BLaER1 treated with 17β-estradiol and CSF1 and Interleukin-3, amounts not matched to agents 10 nM and 100 nM (cell line): ENCODE measurements at regions not wholly inside any gene's neighbourhood (a gene's known extent, or its start where the extent isn't known, plus 50 kb on each side); places are given as distances from the start of the nearest gene placed in this dataset.
"Not testable (repeated sequence)": the region's sequence is repeated elsewhere in the genome, so short reads cannot be mapped to it uniquely, and the experiment has no call there.

ENCODE experiments used
- H3K27ac ChIP-seq, 11 experiments: shearing (Covaris generic); formaldehyde crosslinking; 2 replicates each; pipeline ENCODE4 v1.8.1; 2022
- H3K27me3 ChIP-seq, 11 experiments: shearing (Covaris generic); formaldehyde crosslinking; 2 replicates each; pipeline ENCODE4 v1.8.1; 2022
- H3K36me3 ChIP-seq, 11 experiments: shearing (Covaris generic); formaldehyde crosslinking; 2 replicates each; pipeline ENCODE4 v1.8.1; 2022
- H3K4me1 ChIP-seq, 10 experiments: shearing (Covaris generic); formaldehyde crosslinking; 2 replicates each; pipeline ENCODE4 v1.8.1; 2022
- H3K4me2 ChIP-seq, 11 experiments: shearing (Covaris generic); formaldehyde crosslinking; 2 replicates each; pipeline ENCODE4 v1.8.1; 2022
- H3K4me3 ChIP-seq, 10 experiments: shearing (Covaris generic); formaldehyde crosslinking; 2 replicates each; pipeline ENCODE4 v1.8.1; 2022
- H3K9ac ChIP-seq, 11 experiments: shearing (Covaris generic); formaldehyde crosslinking; 2 replicates each; pipeline ENCODE4 v1.8.1; 2022
- H3K9me3 ChIP-seq, 11 experiments: shearing (Covaris generic); formaldehyde crosslinking; replicated peaks in 1 of 11; 2 replicates each; pipeline ENCODE4 v1.8.1; 2022
- H4K20me1 ChIP-seq, 11 experiments: shearing (Covaris generic); formaldehyde crosslinking; 2 replicates each; pipeline ENCODE4 v1.8.1; 2022
- Cebpa-rat ChIP-seq, 11 experiments: shearing (Covaris generic); IDR thresholded peaks; 2 replicates each; pipeline ENCODE4 v1.8.1; 2022

DNA sequence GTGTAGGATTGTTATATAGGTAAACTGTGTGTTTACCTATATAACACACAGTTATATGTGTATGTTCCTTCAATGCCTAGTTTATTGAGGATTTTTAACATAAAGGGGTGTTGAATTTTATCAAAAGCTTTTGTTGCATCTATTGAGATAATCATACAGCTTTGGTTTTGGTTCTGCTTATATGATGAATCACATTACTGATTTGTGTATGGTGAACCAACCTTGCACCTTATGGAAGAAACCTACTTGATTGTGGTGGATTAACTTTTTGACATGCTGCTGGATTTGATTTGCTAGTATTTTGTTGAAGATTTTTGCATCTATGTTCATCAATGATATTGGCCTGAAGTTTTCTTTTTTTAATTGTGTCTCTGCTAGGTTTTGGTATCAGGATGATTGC is 194.9 kb downstream of the TMEM167A start:
- no peak overlapping the region for H3K27ac ChIP-seq
- H3K4me1 ChIP-seq, result peaks cover 0 to 26% (median 8%) of the 10 kb centered on the region in 10 experiments; a peak in 14 of 20 replicates
- TF ChIP-seq Cebpa-rat (IDR thresholded peaks at IDR 0.05), result no peak
- no peak overlapping the region for H3K9ac ChIP-seq
- no peak overlapping the region; a peak in 1 of 22 replicates for H3K4me2 ChIP-seq
- H4K20me1 ChIP-seq, result no peaks in the 10 kb centered on the region
- peaks cover 21 to 34% (median 25%) of the 10 kb centered on the region in 11 experiments for H3K9me3 ChIP-seq
- H3K27me3 ChIP-seq, result no peaks in the 10 kb centered on the region
- no peaks in the 10 kb centered on the region for H3K36me3 ChIP-seq
- no peak overlapping the region for H3K4me3 ChIP-seq

DNA sequence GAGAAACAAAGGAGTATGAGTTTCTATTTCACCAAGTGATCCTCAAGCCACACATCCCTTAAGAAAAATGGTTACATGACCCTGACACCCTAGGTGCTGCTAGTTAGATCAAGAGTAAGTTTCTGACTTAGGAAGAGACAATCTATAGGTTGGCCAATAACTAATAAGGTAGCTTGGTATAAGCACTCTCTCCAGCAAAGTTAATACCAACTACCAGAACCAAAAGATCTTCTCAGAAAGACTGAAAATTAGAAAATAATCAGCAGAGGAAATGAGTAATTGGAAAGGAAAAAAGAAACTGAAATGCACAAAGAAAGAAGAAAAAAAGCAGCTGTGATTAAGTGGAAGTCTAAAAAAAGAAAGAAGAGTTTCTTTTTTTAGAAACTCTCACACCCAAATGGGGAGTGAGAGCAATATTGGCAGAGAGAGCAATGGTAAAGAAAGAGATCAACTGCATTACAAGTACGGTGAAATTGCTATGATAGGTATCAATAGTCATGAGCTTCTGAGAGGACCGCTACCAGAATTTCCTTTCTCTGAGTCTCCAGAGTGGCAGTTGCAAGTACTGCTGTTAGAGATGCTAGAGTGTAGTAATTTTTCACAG is 195.5 kb downstream of the TMEM167A start:
- H3K4me2 ChIP-seq, result peak overlapping the region in 9 of 11 experiments; percentile 0 to 46 (median 6); a peak in 5 of 22 replicates
- H3K9me3 ChIP-seq, result peaks cover 21 to 34% (median 25%) of the 10 kb centered on the region in 11 experiments
- no peaks in the 10 kb centered on the region for H3K27me3 ChIP-seq
- H3K4me3 ChIP-seq, result no peak overlapping the region
- no peaks in the 10 kb centered on the region for H3K36me3 ChIP-seq
- no peak overlapping the region for H3K9ac ChIP-seq
- no peak for TF ChIP-seq Cebpa-rat (IDR thresholded peaks at IDR 0.05)
- no peak overlapping the region for H3K27ac ChIP-seq
- no peaks in the 10 kb centered on the region for H4K20me1 ChIP-seq
- H3K4me1 ChIP-seq, result peaks cover 0 to 26% (median 8%) of the 10 kb centered on the region in 10 experiments; a peak in 14 of 20 replicates

DNA sequence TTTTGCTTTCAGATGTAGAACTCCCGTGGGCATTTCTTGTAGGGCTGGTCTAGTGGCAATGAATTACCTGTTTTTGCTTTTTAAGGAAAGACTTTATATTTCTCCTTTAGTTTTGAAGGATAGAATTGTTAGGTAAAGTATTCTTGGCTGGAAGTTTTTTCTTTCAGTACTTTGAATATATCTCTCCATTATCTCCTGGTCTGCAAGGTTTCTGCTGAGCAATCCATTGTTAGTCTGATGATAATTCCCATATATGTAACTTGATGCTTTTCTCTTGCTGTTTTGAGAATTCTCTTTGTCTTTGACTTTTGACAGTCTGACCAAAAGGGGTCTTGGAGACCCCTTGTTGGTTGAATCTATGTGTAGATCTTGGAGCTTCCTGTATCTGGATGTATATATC is 198.1 kb downstream of the TMEM167A start:
- no peak for TF ChIP-seq Cebpa-rat (IDR thresholded peaks at IDR 0.05)
- H3K27me3 ChIP-seq, result no peaks in the 10 kb centered on the region

DNA sequence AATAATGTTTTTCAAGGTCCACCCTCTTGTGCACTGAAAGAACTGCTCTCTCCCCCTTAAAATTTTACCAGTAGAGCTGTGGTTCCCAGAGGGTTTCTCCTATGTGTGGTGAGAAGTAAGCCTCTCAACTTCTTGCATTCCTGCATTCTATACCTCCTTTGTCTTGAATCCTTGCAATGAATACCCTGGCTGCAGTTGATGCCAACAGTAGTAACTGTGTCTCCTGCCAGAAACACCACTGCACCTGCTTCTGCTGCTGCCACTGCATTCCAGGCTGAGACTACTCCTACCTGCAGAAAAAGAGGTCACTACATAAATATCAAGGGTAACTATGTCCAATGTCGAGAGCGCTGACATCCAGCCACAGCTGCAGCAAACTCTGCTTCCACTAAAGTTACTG is 203.7 kb downstream of the TMEM167A start:
- Histone ChIP-seq H3K4me2 (no peak overlapping the region), H3K36me3 (no peaks in the 10 kb centered on the region), H3K27me3 (no peaks in the 10 kb centered on the region), H3K27ac (no peak overlapping the region), H3K4me3 (no peak overlapping the region), H4K20me1 (no peaks in the 10 kb centered on the region), H3K9me3 (peaks cover 0 to 6% (median 0%) of the 10 kb centered on the region in 11 experiments; a peak in 4 of 22 replicates), H3K4me1 (no peaks in the 10 kb centered on the region), H3K9ac (no peak overlapping the region)
- TF ChIP-seq Cebpa-rat (IDR thresholded peaks at IDR 0.05), result no peak

More for the DNA sequence above, 198.1 kb downstream of the TMEM167A start:
- no peak overlapping the region for H3K4me2 ChIP-seq
- peaks cover 0 to 10% (median 8%) of the 10 kb centered on the region in 10 experiments; a peak in 14 of 20 replicates for H3K4me1 ChIP-seq
- no peak overlapping the region for H3K4me3 ChIP-seq
- H3K27ac ChIP-seq, result no peak overlapping the region
- no peaks in the 10 kb centered on the region for H4K20me1 ChIP-seq
- H3K36me3 ChIP-seq, result no peaks in the 10 kb centered on the region
- H3K9ac ChIP-seq, result no peak overlapping the region
- peaks cover 21 to 34% (median 25%) of the 10 kb centered on the region in 11 experiments for H3K9me3 ChIP-seq

DNA sequence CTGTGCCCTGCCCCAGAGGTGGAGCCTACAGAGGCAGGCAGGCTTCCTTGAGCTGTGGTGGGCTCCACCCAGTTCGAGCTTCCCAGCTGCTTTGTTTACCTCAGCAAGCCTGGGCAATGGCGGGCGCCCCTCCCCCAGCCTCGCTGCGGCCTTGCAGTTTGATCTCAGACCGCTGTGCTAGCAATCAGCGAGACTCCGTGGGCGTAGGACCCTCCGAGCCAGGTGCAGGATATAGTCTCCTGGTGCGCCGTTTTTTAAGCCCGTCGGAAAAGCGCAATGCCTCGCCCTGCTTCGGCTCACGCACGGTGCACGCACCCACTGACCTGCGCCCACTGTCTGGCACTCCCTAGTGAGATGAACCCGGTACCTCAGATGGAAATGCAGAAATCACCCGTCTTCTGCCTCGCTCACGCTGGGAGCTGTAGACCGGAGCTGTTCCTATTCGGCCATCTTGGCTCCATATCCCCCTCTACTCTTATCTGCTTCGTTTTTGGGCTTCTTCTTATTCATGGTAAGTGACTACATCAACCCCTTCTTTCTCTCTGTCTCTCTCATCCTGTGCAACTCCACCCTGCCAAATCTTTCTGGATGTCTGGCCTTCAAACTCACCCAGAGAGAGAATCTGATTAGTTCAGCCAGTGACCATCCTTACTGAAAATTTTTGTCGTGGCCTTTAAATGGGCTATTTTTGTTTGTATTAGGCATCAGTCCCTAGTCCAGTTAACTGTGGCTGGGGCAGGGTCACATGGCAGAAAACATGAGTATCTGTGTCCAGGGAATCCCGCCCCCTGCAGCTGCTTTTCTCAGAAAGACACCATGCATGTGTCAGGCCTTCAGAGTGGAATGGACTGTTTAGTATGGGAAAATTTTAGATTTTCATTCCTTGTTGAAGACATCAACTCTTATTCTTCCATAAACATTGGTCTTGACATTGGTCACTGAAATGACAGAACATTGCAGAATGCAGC is 204.6 kb downstream of the TMEM167A start:
- H3K4me1 ChIP-seq, H3K4me2 ChIP-seq, H3K4me3 ChIP-seq, H3K27ac ChIP-seq, H4K20me1 ChIP-seq, H3K36me3 ChIP-seq, H3K27me3 ChIP-seq, H3K9ac ChIP-seq, H3K9me3 ChIP-seq: not testable (repeated sequence)

DNA sequence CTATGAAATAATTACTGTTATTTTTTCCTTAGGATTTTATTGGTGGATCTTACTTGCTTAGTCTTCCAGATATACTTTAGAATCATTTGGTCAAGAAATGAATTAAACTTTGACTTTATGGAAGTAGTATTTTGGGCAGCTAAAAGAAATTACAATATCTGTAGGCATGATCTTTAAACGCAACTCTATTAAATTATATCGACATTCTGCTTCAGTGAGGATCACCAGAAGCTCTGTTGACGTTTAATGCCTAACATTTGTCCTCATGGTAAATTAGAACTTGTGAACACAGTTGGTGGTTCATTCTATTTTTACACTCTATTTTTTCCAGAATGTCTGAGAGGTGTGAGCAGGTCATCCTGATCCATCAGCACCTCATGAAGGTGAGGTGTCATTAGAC is 211.6 kb downstream of the TMEM167A start:
- H3K4me2 ChIP-seq, result no peak overlapping the region
- no peaks in the 10 kb centered on the region for H3K9me3 ChIP-seq
- H3K27me3 ChIP-seq, result no peaks in the 10 kb centered on the region
- no peak overlapping the region for H3K9ac ChIP-seq
- no peaks in the 10 kb centered on the region for H3K36me3 ChIP-seq
- no peak overlapping the region for H3K4me3 ChIP-seq
- no peak for TF ChIP-seq Cebpa-rat (IDR thresholded peaks at IDR 0.05)
- no peaks in the 10 kb centered on the region for H3K4me1 ChIP-seq
- no peak overlapping the region for H3K27ac ChIP-seq
- H4K20me1 ChIP-seq, result no peaks in the 10 kb centered on the region

DNA sequence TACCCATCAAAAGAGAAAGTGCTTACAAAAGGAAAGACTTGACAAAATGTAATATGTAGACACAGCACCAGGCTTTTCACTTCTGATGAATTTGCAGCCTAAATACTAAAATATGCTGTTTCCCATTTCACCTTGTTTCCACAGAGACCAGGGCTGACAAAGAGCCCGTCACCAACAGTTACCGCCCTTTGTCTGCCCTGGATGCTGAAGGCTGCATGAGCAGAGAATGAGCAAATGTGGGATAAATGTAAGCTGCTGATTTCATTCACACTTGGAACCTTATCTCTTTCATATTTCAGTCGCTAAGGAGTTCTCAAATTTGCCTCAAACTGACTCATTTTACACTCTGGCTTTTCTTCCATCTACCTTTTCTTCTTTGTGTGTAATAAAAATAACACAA is 213.9 kb downstream of the TMEM167A start:
- no peaks in the 10 kb centered on the region for H3K9me3 ChIP-seq
- H3K27me3 ChIP-seq, result no peaks in the 10 kb centered on the region
- H3K27ac ChIP-seq, result no peak overlapping the region
- H3K9ac ChIP-seq, result no peak overlapping the region
- H3K4me2 ChIP-seq, result no peak overlapping the region
- no peak overlapping the region for H3K4me3 ChIP-seq
- H4K20me1 ChIP-seq, result no peaks in the 10 kb centered on the region
- TF ChIP-seq Cebpa-rat (IDR thresholded peaks at IDR 0.05), result no peak
- no peaks in the 10 kb centered on the region for H3K4me1 ChIP-seq
- no peaks in the 10 kb centered on the region for H3K36me3 ChIP-seq

DNA sequence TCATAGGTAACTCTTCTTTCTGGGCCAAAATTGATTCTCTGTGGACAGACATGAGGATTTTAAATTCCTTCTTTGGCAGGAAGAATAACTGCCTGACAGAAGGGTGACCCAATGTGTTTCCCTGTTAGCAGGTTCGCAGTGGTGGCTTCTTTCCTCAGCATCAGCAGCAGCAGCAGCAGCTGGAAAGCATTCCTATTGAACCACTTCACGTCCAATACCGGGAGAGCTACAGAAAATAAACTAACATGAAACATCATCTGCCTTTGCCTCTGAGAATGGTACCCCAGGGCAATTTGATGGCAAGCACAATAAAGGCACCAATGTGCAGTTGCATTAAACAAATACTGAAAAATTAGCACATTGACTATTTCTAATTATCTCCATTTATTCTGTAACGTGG is 214.5 kb downstream of the TMEM167A start:
- Histone ChIP-seq H3K4me2 (no peak overlapping the region), H3K4me1 (no peaks in the 10 kb centered on the region), H3K9me3 (no peaks in the 10 kb centered on the region)

DNA sequence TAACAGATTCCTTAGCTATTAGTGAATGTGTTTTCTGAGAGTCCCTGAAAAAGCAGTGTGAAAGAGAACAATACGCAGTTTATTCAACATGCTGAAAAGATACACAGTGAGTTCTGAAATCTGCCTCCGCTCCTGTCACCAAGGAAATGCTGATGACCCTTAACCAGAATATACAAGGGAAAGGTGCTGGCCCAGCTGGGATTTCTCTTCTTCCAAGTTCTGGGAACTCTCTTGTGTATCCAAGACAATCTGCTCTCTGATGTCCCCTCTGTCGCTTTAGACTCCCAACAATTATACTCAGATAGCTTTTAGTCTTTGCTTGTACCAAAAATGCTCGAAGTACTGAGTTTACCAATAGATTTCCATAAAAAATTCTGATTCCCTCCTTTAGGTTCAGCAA is 214.9 kb downstream of the TMEM167A start:
- no peaks in the 10 kb centered on the region for H3K9me3 ChIP-seq
- TF ChIP-seq Cebpa-rat (IDR thresholded peaks at IDR 0.05), result no peak
- no peak overlapping the region for H3K9ac ChIP-seq
- H3K36me3 ChIP-seq, result no peaks in the 10 kb centered on the region
- H4K20me1 ChIP-seq, result no peaks in the 10 kb centered on the region
- no peaks in the 10 kb centered on the region for H3K27me3 ChIP-seq
- H3K4me3 ChIP-seq, result no peak overlapping the region
- no peaks in the 10 kb centered on the region for H3K4me1 ChIP-seq
- H3K27ac ChIP-seq, result no peak overlapping the region
- H3K4me2 ChIP-seq, result no peak overlapping the region

More for the DNA sequence above, 214.5 kb downstream of the TMEM167A start:
- H4K20me1 ChIP-seq, result no peaks in the 10 kb centered on the region
- no peaks in the 10 kb centered on the region for H3K36me3 ChIP-seq
- no peak overlapping the region for H3K27ac ChIP-seq
- H3K27me3 ChIP-seq, result no peaks in the 10 kb centered on the region
- no peak overlapping the region for H3K4me3 ChIP-seq
- H3K9ac ChIP-seq, result no peak overlapping the region
- no peak for TF ChIP-seq Cebpa-rat (IDR thresholded peaks at IDR 0.05)
